Nephron progenitor cell (in vitro differentiated cells): ENCODE measurements at regions not wholly inside any gene's neighbourhood (a gene's known extent, or its start where the extent isn't known, plus 50 kb on each side); places are given as distances from the start of the nearest gene placed in this dataset.

Experiments
- DNase-seq: peaks from one replicate; pipeline ENCODE4 v3.0.0; 2021
- H3K27ac Mint-ChIP-seq: 2 replicates; pipeline ENCODE4 v1.8.0; 2021; ENCODE audit warnings: mild to moderate bottlenecking, moderate library complexity, mixed read lengths
- H3K27me3 Mint-ChIP-seq: 2 replicates; pipeline ENCODE4 v1.8.0; 2021; ENCODE audit warnings: mild to moderate bottlenecking, low read depth, mixed read lengths; ENCODE audit not compliant: poor library complexity
- H3K36me3 Mint-ChIP-seq: 2 replicates; pipeline ENCODE4 v1.8.0; 2021; ENCODE audit warnings: low read depth, mixed read lengths
- H3K4me1 Mint-ChIP-seq: 2 replicates; pipeline ENCODE4 v1.8.0; 2021; ENCODE audit warnings: mixed read lengths
- H3K4me3 Mint-ChIP-seq: 2 replicates; pipeline ENCODE4 v1.8.0; 2021; ENCODE audit warnings: mild to moderate bottlenecking, moderate library complexity, mixed read lengths
- H3K9me3 Mint-ChIP-seq: 2 replicates; pipeline ENCODE4 v1.8.0; 2021; ENCODE audit warnings: mild to moderate bottlenecking, moderate library complexity, mixed read lengths
- TF ChIP-seq, protein P1 (sequence below): fragments of 200-600 bp; sonication (generic); IDR thresholded peaks from 2 replicates; pipeline ENCODE4 v1.5.0; 2021; ENCODE audit warnings: antibody characterized with exemption

DNA sequence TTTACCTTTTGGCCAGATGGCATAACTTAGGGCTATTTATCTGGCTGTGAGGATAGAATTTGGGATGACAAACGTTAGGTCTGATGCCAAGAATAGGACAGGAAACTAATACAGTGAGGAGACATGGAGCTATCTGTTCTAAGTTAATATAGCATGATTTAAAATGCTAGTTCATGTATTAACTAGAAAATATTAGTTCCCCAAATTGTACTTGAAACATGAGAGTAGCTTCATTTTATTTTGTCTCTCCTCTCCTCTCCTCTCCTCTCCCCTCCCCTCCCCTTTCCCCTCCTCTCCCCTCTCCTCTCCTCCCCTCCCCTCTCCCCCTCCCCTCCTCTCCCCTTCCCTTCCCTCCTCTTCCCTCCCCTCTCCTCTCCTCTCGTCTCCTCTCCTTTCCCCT is 101.1 kb upstream of the MYO16 start:
- Mint-ChIP-seq H3K27me3 (peaks cover 3% of the 10 kb centered on the region), H3K9me3 (peaks cover 3% of the 10 kb centered on the region), H3K4me1 (peaks cover 6% of the 10 kb centered on the region), H3K36me3 (no peaks in the 10 kb centered on the region), H3K27ac (no peak overlapping the region), H3K4me3 (no peak overlapping the region)
- DNase-seq = no peak
- TF ChIP-seq, protein P1, sequence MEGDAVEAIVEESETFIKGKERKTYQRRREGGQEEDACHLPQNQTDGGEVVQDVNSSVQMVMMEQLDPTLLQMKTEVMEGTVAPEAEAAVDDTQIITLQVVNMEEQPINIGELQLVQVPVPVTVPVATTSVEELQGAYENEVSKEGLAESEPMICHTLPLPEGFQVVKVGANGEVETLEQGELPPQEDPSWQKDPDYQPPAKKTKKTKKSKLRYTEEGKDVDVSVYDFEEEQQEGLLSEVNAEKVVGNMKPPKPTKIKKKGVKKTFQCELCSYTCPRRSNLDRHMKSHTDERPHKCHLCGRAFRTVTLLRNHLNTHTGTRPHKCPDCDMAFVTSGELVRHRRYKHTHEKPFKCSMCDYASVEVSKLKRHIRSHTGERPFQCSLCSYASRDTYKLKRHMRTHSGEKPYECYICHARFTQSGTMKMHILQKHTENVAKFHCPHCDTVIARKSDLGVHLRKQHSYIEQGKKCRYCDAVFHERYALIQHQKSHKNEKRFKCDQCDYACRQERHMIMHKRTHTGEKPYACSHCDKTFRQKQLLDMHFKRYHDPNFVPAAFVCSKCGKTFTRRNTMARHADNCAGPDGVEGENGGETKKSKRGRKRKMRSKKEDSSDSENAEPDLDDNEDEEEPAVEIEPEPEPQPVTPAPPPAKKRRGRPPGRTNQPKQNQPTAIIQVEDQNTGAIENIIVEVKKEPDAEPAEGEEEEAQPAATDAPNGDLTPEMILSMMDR = no peak

DNA sequence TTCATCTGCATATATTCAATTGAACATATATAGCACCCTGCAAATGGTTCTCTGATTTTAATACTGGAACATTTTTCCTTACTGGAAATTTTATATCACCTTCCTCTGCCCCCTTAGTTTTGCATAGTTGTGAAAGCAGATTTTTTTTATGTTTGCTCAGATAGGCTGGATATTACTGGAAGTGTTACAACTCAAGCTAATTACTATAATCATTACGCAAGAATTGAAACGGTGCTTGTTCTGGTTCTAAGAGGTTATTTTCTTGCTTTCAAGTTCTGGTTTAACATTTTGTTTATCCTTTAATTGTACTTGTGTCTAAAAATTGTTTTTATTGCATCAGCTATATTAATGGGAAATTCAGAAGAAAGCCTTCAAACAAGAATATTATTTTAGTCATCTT is 95.6 kb upstream of the MYO16 start:
- TF ChIP-seq, protein P1 = no peak
- H3K9me3 Mint-ChIP-seq = no peaks in the 10 kb centered on the region
- no peak for DNase-seq
- H3K27me3 Mint-ChIP-seq = peaks cover 13% of the 10 kb centered on the region
- no peak overlapping the region for H3K27ac Mint-ChIP-seq
- no peaks in the 10 kb centered on the region for H3K36me3 Mint-ChIP-seq
- no peaks in the 10 kb centered on the region for H3K4me1 Mint-ChIP-seq
- no peak overlapping the region for H3K4me3 Mint-ChIP-seq

DNA sequence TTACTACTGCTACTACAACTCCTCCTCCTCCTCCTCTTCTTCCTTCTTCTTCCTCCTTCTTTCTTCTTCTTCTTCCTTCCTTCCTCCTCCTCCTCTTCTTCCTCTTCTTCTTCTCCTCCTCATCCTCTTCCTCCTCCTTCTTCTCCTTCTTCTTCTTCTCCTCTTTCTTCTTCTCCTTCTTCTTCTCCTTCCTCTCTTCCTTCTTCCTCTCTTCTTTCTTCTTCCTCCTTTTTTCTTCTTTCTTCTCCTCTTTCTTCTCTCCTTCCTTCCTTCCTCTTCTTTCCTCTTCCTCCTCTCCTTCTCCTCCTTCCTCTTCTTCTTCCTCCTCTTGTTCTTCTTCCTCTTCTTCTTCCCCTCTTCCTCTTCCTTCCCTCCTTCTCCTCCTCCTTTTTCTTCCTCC is 94.7 kb upstream of the MYO16 start:
- H3K36me3 Mint-ChIP-seq = no peaks in the 10 kb centered on the region
- TF ChIP-seq, protein P1 = no peak
- H3K9me3 Mint-ChIP-seq = no peaks in the 10 kb centered on the region
- DNase-seq = no peak
- peak overlapping the region; percentile 13 for H3K27ac Mint-ChIP-seq
- no peaks in the 10 kb centered on the region for H3K4me1 Mint-ChIP-seq
- H3K27me3 Mint-ChIP-seq = peaks cover 11% of the 10 kb centered on the region
- no peak overlapping the region for H3K4me3 Mint-ChIP-seq

DNA sequence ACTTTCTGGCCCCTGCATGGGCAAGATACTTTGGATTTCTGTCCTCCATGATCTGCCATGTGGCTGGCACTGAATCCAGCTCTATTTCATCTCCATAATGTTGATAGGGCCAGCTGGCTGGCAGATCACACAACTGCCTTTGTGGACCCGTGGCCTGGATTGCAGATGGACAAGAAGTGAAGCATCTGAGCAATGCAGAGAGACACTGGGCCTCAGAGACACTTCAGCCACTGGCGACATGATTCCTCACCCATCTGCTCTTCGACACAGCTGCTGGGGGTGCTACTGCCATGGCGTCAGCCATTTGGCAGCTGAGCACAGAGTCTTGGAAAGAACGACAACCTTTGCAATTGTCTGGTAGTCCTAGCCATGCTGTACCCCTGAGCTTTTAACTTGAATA is 79.5 kb upstream of the MYO16 start:
- Mint-ChIP-seq H3K36me3 (no peaks in the 10 kb centered on the region), H3K4me1 (no peaks in the 10 kb centered on the region), H3K4me3 (no peak overlapping the region), H3K9me3 (peaks cover 5% of the 10 kb centered on the region), H3K27ac (no peak overlapping the region), H3K27me3 (peaks cover 3% of the 10 kb centered on the region)
- DNase-seq = no peak
- TF ChIP-seq, protein P1 = no peak

DNA sequence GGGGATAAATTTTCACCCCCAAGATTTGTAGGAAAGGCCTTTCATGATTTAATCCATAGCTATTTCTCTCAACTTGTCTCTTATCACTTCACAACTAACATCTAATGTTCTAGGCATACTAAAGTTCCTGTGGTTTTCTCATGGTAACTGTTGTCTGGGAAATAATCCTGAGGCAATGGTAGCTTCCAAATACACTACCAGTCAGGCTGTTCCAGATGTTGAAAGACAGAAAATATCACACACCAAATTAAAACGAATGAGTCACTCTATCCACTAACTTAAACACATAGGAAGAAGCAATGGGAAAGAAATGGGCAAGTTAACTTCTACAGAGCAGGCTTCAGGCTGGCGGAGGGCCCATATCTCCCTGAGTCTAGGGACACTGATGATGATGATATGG is 77.7 kb upstream of the MYO16 start:
- no peak overlapping the region for H3K4me3 Mint-ChIP-seq
- H3K4me1 Mint-ChIP-seq = no peaks in the 10 kb centered on the region
- H3K27ac Mint-ChIP-seq = no peak overlapping the region
- H3K9me3 Mint-ChIP-seq = peaks cover 5% of the 10 kb centered on the region
- no peaks in the 10 kb centered on the region for H3K36me3 Mint-ChIP-seq
- no peak for DNase-seq
- TF ChIP-seq, protein P1 = no peak
- H3K27me3 Mint-ChIP-seq = peaks cover 3% of the 10 kb centered on the region

DNA sequence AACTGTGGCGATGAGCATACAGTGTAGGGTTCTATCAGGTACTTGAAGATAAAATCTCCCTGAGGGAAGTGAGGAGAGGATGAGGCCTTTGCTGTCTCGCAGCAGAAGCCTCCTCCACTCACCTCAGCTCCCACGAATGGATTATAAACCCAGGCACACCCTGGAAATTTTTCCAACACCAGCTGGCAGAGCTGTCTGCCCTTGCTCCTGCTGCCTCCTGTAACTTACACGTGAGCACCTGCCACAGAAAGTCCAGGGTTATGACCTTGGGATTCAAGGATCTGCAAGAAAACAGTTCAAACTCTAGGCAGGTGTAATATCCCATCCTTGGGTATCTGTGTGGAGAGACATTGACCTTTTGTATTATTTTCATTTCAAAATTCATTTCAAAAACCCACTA is 70.9 kb upstream of the MYO16 start:
- no peaks in the 10 kb centered on the region for H3K36me3 Mint-ChIP-seq
- no peaks in the 10 kb centered on the region for H3K4me1 Mint-ChIP-seq
- no peak overlapping the region for H3K4me3 Mint-ChIP-seq
- H3K27me3 Mint-ChIP-seq = peaks cover 3% of the 10 kb centered on the region
- TF ChIP-seq, protein P1 = no peak
- H3K27ac Mint-ChIP-seq = no peak overlapping the region
- no peak for DNase-seq
- no peaks in the 10 kb centered on the region for H3K9me3 Mint-ChIP-seq
